NOMO-1 treated with dmso at 0.1 percent for 144 hours (cell line): ENCODE measurements at regions not wholly inside any gene's neighbourhood (a gene's known extent, or its start where the extent isn't known, plus 50 kb on each side); places are given as distances from the start of the nearest gene placed in this dataset.

Source experiments
- DNase-seq: peaks from one replicate; lab custom pipeline; 2025; ENCODE audit not compliant: unreplicated experiment; lab: John Stamatoyannopoulos, UW

GRCh38 chr6:92550501-92550900 lies 868.9 kb downstream of the EPHA7 start:
- DNase-seq, result no peak

GRCh38 chr6:92545861-92546260 lies 873.5 kb downstream of the EPHA7 start:
- no peak for DNase-seq

GRCh38 chr6:92541448-92542060 lies 877.8 kb downstream of the EPHA7 start:
- no peak for DNase-seq

GRCh38 chr6:92538926-92539325 lies 880.4 kb downstream of the EPHA7 start:
- no peak for DNase-seq

- DNase-seq, result no peak
These were observed 881.1 kb downstream of the EPHA7 start for GRCh38 chr6:92538275-92538674.

- DNase-seq, result no peak
These were observed 885.2 kb downstream of the EPHA7 start for GRCh38 chr6:92534109-92534508.

- DNase-seq, result no peak
These were observed 896.8 kb downstream of the EPHA7 start for GRCh38 chr6:92522589-92522988.

GRCh38 chr6:92521553-92521952 lies 897.8 kb downstream of the EPHA7 start:
- no peak for DNase-seq

- no peak for DNase-seq
These were observed 909.2 kb downstream of the EPHA7 start for GRCh38 chr6:92510137-92510536.

GRCh38 chr6:92507552-92507951 lies 911.8 kb downstream of the EPHA7 start:
- DNase-seq, result no peak

- DNase-seq, result no peak
These were observed 914.9 kb downstream of the EPHA7 start for GRCh38 chr6:92504509-92504908.

- no peak for DNase-seq
These were observed 922.1 kb downstream of the EPHA7 start for GRCh38 chr6:92497281-92497680.

GRCh38 chr6:92496527-92496926 lies 922.8 kb downstream of the EPHA7 start:
- DNase-seq, result no peak

- no peak for DNase-seq
These were observed 924.1 kb downstream of the EPHA7 start for GRCh38 chr6:92495242-92495641.

GRCh38 chr6:92485487-92485886 lies 933.9 kb downstream of the EPHA7 start:
- DNase-seq, result no peak

GRCh38 chr6:92479831-92480230 lies 939.5 kb downstream of the EPHA7 start:
- DNase-seq, result no peak

- DNase-seq, result no peak
These were observed 946.3 kb downstream of the EPHA7 start for GRCh38 chr6:92473056-92473455.

GRCh38 chr6:92469186-92469828 lies 950.1 kb downstream of the EPHA7 start:
- DNase-seq, result no peak

- no peak for DNase-seq
These were observed 951.3 kb downstream of the EPHA7 start for GRCh38 chr6:92468066-92468465.

- DNase-seq, result no peak
These were observed 959.2 kb downstream of the EPHA7 start for GRCh38 chr6:92460133-92460532.

GRCh38 chr6:92459606-92460005 lies 959.8 kb downstream of the EPHA7 start:
- DNase-seq, result no peak

- DNase-seq, result no peak
These were observed 973.3 kb downstream of the EPHA7 start for GRCh38 chr6:92446052-92446451.

GRCh38 chr6:92433911-92434310 lies 985.4 kb downstream of the EPHA7 start:
- no peak for DNase-seq
